MM.1S (cell line): ENCODE measurements at regions not wholly inside any gene's neighbourhood (a gene's known extent, or its start where the extent isn't known, plus 50 kb on each side); places are given as distances from the start of the nearest gene placed in this dataset.

Experiments used
- CTCF ChIP-seq: fragments of 300-600 bp; sonication (generic); IDR thresholded peaks from 2 replicates; pipeline ENCODE4 v1.5.1; 2016; ENCODE audit warnings: antibody characterized with exemption, low read length, mixed read lengths
- EZH2 ChIP-seq: fragments of 300-600 bp; sonication (generic); optimal IDR thresholded peaks from 2 replicates; pipeline ENCODE3; 2017; ENCODE audit warnings: low read depth, mild to moderate bottlenecking, antibody characterized with exemption, low read length, mixed read lengths
- EZH2phosphoT487 ChIP-seq: fragments of 300-600 bp; sonication (generic); IDR thresholded peaks from 2 replicates; pipeline ENCODE4 v1.6.1; 2018; ENCODE audit warnings: antibody characterized with exemption, low read length

GRCh38 chrX:51824061-51824460 is 69.4 kb upstream of the MAGED1 start:
- TF ChIP-seq EZH2 (no peak), CTCF (no peak), EZH2phosphoT487 (no peak)
